GM19035 (cell line): ENCODE measurements at regions not wholly inside any gene's neighbourhood (a gene's known extent, or its start where the extent isn't known, plus 50 kb on each side); places are given as distances from the start of the nearest gene placed in this dataset.
"Not testable (repeated sequence)": the region's sequence is repeated elsewhere in the genome, so short reads cannot be mapped to it uniquely, and the experiment has no call there.

Experiments
- ATAC-seq: cut with Tn5 transposase; IDR thresholded peaks from one replicate; pipeline ENCODE4 v1.9.1; 2021; ENCODE audit not compliant: unreplicated experiment

DNA sequence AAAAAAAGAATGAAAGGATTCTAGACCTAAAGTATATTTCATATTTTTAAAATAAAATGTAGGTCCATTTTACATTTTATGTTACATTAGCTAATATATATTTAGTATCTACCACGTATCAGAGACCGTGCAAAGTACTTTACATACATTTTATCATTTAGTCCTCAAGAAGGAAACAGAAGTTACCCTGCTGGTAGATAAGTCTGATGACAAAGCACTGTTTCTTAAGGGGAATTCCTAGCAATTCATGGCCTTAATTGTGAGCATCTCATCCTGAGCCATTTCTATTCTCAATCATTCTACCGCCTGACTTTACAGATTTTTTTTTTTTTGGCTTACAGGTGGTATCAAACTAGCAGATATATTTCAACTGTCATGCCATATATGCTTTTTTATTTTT, 367.7 kb downstream of the PRELID2 start:
- no peak for ATAC-seq

DNA sequence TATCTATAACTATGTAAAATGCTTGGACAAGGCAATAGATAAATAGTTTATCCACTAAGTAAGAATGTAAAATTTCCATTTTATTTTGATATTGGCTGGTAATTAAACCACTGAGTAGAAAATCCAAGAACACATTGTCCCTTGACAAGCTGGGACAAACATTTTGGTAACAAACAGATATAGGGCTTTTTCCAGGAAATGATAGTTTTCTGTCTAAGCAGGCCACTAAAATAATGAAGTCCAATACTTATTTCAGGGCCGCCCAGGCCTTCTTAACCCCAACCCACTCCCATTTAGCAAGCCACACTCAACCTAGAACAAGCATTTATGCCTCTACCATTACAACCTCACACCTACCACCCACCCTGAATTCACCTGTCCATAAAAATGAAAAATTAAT, 368.6 kb downstream of the PRELID2 start:
- ATAC-seq = no peak

DNA sequence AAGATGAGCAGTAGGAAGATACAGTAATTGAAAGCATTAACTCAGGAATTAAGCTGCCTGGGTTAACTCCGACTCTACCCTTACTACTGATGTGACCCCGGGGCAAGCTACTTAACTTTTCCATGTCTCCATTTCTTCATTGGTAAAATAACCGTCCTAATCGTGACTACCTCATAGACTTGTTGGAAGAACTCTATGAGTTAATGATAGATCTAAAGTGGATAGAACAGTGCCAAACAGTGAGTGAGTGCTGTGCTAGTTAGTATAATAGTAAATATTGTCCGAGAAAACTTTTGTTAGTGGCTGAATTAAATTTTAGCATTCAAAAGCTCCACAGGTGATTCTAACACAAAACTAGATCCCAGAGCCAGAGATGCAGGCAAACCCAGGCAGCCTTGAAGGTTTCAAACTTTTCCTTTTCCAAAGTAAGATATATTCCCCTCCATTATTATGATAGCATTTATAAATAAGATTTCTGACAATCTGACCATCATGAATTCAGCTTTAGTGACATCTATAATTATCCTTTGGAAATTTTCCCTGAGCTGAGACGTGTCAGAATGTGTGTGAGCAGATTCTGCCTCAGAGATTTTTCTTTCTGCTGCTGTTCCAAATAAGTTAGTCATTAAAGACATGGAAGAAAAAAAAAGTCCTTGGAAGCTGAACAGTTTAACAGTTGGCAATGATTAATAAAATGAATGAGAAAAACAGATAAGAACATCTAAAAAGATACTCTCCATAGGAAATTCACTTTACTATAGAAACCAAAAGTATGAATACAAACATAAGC, 369.5 kb downstream of the PRELID2 start:
- ATAC-seq = no peak

DNA sequence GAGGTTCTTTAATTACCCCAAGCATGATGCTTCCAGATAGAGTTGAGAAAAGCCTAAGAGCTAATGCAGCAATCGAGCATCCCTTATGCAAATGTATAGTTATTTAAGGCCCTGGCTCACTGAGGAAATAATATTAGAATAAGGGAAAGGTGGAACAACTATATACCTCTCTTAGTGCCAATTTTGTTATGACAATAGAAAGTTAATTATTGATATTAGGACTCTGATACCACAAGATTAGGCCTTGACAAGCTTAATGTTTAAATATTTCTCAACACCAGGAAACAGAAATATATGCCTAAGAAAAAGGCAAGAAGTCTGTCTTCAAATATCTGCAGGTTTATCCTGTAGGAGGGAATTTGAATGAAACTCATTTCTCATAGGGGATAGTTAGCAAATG, 371.0 kb downstream of the PRELID2 start:
- ATAC-seq = no peak

DNA sequence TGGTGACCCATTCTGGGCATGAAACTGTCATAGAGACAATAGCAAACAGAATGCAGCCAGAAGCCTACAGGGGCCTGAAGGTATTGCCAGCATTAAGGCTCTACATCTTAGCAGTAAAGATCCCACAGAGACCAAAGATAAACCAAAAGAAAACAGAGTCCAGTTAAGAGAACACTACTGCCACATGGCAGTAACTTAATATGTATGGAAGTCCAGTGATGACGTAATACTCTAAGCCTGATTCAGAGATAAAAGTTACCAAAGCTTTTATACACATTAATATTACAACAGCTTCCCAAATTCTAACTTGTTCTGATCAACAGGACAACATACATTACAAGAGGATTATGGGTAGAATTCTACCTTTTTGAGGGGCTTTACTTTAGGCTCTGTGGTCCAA, 371.5 kb downstream of the PRELID2 start:
- no peak for ATAC-seq

DNA sequence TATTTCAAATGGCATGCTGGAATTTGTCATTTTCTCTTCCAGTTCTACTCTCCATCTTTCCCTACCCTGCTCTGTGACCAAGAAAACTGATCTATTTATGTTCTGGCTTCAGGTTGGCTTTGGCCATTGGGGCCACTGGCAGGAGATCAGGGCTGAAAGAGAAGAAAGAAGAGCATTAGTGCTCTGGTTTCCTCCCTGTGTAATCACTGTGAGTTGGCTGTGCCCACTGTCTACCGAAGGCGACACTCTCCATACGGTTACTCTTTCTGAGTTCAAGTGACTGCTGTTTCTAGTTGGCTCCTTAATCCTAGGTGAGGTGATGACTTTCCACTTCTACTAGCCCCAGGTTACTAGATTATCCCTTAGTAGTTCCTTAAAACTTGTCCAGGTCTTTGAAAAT, 372.6 kb downstream of the PRELID2 start:
- ATAC-seq = no peak

DNA sequence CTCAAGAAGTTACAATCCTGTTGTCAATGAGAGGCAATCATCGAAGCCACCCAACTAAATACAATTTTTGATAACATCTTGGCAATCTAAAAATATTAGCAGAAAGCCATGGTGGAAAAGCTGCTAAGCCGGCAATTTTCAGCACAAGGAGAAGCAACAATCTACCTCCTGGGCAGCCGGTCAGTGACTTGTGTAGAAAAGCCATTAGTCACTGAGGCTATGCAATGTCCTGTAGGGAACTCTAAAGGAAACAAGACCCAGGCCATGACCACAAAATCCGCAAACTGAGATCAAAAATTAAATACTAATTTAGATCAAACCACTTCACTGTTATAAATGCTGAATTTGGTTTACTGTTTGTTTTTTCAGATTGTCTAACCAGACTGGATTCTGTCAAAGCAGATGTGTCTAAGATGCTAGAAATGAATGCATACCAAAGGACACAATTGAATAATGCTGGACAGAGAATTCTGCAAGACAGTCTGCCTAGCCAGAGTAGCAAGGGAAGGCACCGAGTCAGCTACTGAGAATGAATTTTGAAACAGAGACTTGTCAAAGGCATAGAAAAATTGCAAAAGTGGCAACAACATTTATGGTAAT, 384.8 kb downstream of the PRELID2 start:
- no peak for ATAC-seq

DNA sequence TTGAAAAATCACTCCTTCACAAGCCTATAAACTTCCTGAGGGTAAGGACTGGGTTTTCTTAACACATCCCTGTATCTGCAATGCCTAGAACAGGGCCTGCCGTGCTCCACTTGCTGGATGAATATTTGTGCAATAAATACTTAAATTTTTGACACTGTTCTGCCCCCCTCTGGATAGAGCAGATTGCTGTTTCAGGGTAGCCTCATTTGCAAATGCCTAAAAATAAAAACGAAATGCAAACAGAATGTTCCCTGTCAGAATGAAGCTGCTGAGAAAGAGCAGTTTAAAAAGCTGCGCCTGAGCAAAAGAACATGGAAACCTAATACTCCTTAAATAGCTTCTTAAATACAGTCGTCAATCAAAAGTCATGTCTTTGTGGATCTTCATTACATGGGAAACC, 385.3 kb downstream of the PRELID2 start:
- ATAC-seq = no peak

DNA sequence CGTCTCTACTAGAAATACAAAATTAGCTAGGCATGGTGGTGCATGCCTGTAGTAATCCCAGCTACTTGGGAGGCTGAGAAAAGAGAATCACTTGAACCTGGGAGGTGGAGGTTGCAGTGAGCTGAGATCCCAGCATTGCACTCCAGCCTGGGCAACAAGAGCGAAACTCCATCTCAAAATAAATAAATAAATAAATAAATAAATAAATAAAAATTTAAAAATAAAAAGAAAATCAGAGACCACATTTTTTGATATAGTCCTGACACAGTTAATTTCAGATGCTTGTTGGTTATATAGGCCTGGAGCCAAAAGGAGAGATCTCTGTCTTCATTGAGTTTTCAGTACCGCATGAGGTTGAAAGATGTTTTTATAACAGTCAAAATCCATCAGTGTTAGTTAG, 388.3 kb downstream of the PRELID2 start:
- not testable (repeated sequence) for ATAC-seq

DNA sequence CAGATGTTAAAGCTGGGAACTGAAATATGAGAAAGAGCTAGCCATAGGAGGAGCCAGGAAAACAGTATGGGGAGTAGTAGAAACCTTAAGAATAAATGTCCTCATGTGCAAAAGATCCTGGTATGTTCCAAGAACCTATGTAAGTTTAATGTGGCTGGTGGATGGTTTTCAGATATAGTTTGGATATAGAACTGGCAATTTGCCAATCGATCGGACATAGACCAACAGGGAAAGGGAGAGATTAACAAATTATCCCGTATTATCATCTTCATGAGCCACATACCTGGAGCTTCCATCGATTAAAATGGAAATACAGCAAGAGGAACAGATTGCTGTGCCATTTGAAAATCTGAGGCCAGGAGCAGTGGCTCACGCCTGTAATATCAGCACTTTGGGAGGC, 388.7 kb downstream of the PRELID2 start:
- ATAC-seq = no peak

DNA sequence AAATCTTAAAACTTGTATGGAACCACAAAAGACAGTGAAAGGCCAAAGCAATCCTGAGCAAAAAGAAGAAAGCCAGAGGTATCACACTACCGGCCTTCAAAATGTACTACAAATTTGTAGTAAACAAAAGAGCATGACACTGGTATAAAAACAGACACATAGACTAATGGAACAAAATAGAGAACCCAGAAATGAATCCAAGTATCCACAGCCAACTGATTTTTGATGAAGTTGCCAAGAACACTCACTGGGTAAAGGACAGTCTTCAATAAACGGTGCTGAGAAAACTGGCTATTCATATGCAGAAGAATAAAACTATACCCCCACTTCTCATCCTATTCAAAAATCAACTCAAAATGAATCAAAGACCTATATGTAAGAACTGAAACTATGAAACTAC, 390.1 kb downstream of the PRELID2 start:
- no peak for ATAC-seq

DNA sequence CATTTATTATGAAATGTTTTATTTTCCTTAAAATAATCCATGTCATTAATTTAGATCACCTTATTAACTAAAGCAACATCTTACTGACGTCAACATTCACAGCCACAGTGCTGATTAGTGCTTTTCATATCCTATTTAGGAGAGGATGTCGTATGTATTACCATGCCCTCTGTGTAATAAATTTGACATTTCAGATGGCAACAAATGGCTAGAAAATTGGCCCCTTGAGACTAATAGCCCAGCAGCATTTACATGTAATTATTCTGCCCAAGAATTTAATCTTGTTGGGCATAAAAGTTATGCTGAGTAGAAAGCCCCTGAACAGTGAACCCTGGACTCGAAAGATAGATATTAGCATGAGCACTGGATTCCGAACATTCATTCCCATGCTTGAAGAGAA, 391.2 kb downstream of the PRELID2 start:
- ATAC-seq = no peak

DNA sequence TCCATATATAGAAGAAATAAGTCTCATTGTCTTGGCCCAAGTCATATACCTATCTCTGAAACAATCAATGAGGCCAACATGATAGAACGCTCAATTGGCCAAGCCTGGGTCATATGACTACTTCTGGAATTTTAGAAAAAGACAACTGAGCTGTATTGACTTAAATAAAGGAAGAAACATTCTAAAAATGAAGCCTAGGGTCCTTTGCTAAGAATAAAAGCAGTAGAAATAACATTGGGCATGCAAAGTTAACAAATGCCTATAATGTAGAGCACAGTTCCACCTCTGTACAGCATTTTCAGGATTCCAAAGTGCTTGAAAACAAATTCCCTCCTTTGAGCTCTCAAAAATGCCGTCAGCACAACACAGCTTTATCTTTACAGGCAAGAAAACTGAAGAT, 391.8 kb downstream of the PRELID2 start:
- ATAC-seq = no peak

DNA sequence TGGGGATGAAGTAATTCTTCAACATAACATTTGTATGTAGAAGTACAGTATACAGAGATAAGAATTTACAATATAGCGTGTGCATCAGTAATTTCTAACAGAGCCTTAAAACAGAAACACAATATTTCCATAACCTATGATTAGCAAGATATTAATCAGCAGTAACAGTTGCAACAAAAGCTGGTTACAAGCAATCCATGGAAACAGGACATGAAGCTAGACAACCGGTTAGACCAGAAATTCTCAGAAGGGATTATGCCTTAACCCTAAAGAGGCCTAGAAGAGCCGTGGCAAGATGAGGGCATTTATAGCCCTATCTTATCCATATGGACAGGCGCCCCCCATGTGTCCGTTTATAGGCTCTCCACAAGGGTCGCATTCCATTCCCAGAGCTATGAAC, 392.5 kb downstream of the PRELID2 start:
- not testable (repeated sequence) for ATAC-seq

DNA sequence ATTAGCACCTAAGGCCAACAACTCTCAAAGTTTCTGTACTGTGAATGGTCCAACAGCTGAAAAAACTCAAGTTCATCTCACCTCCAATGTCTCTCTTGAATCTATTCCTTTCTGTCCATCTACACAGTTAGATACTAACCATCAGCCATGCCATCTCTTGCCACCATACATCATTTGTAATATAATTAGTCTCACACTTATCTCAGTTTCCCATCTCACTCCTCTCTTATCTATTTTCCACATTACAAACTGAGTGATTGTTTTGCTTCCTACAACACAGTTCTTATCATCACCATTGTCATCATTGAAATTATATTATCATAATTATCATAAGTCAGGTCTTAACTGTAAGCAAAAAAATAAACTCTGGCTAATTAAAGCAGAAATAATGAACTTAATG, 393.9 kb downstream of the PRELID2 start:
- no peak for ATAC-seq

DNA sequence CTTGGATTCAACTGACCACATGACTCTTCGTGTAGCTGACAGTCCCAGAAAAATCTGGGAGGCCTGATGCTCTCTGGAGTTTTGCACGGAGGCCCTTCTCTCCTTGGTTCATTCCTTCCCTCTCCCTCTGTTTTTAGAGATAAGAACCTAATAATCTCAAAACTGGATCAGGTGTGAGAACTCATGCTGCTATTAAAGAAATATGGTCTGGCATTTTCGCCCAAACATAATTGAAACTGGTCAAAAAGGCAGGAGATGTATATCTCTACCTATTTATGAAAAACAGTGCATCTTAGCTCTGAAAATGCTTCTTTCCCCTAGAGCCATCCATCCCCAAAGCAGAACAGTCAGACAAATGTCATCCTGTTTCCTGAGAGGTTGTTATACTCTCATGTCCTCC, 397.5 kb downstream of the PRELID2 start:
- ATAC-seq = no peak

DNA sequence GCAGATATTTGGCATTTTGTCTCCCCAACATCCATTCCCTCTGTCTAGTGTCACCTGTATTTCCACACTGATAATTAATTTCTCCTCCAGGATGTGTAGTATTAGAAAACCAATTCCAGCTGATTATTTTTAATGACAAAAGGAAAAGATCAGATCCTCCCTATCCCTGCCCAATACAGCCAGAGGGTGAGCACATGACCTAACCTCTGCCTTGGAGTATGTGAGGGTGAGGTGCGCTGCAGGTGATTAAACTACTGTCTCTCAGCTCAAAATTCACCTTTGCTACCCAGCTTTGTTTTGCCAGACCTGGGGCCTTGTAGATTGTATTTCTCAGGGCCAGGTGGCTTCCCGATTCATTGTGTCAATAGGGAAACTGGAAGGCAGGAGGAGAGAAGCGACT, 402.1 kb downstream of the PRELID2 start:
- no peak for ATAC-seq

DNA sequence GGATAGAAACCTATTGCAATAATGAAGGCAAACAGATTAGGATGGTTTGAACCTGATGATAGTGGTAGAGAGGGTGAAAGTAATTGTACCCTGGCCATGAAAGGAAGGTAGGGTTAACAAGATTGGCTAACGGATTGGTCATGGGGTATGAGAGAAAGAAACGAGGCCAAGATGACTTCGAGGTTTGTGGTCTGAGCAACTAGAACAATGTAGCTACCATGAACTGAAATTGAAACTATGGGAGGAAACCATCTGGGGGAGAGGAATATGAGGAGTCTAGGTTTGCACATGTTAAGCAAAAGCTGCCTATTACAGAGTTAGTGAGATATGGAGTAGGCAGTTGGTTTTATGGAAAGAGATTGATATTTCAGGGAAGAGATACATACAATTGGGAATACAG, 406.0 kb downstream of the PRELID2 start:
- peak; percentile 60 for ATAC-seq

DNA sequence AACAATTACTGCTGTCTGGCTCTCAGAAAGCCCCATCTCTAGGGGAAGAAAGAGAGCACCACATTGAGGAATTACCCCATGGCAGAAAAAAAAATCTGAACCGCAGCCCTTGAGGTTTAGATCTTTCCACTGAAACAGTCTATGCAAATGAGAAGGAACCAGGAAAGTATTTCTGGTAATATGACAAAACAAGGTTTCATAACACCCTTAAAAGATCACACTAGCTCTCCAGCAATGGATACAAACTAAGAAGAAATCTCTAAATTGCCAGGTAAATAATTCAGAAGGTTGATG, 427.1 kb downstream of the PRELID2 start:
- peak; percentile 68 for ATAC-seq

DNA sequence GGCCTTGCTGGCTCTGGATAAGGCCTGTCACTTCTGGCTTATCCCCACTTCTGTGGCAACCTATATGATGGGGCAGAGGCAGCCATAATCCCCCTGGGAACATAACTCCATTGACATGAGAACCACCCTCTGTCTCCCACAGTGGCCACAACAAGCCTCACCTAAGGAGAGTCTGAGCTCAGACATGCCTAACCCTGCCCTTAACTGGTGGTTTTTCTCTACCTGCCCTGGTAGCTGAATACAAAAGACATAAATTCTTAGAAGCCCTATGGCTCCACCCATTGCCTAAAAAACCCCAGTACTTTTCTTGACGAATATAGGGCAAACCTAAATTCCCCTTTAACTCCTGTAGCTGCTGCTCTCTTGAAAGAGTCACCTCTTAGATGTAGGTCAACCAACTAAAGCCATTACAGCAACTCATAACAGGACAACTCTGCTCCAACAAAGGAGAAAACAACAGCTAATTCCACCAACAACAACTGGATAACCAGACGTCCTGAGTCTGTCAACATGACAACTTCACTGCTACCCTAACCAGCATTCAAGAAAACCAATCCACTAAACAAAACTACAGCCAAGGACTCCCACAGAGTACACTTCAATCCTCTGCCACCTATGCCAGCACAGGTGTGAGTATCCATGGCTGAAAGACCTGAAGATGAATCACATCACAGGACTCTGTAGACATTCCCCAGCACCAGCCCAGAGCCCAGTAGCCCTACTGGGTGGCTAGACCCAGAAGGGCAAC, 427.7 kb downstream of the PRELID2 start:
- peak; percentile 61 for ATAC-seq

DNA sequence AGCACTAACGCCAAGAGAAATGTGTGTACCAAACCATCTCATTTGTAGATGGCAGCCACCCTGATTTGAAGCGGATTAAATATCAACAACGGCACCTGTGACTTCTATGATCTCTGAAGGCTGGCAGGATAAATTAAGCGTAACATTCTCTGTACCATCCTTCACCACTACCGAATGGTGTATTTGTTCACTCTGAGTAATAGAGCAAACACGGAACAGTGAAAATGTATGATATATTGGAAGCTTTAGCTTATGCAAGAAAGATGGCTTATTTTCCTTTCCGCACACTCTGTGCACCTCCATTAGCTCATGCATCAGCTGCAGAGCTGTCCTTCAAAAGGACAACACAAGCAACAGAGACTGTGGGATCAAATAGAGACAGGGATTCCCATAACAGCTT, 431.1 kb downstream of the PRELID2 start:
- ATAC-seq = no peak

DNA sequence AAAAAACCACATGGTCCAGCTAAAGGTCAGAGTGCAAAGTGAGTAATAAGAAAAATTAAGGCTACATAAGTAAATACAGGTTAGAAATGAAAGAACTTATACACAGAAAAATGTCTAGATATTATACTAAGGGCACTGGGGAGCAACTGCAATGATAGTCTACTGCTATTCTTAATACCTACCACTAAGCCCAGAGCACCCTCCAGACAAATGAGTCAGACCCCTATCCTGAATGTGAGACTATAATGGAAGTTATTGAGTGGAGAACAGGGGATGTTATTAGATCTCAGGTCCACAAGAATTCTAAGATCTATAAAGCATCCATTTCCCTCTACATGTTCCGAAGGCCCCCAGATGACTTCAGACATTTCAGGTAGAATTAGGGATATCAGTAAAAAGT, 438.3 kb downstream of the PRELID2 start:
- no peak for ATAC-seq
